ENCODE measurements at regions not wholly inside any gene's neighbourhood (a gene's known extent, or its start where the extent isn't known, plus 50 kb on each side); places are given as distances from the start of the nearest gene placed in this dataset.

GRCh38 chr9:126147186-126147935 lies 179.3 kb upstream of the MVB12B start:
- TF ChIP-seq JUND (IDR thresholded peaks at IDR 0.05; ENCODE audit: low read depth): no peak
- no peak for DNase-seq (ENCODE audit: low read depth in 1 of 2, low spot score in 1 of 2)
- in situ Hi-C loops (cut with HindIII; ENCODE audit: low pct_unique_long_range_greater_than_20kb, low sequenced_read_pairs): no loop called here

- in situ Hi-C loops (cut with HindIII; ENCODE audit: low pct_unique_long_range_greater_than_20kb, low sequenced_read_pairs): no loop called here
- DNase-seq (ENCODE audit: low read depth in 1 of 2, low spot score in 1 of 2): no peak
- no peak for TF ChIP-seq JUND (IDR thresholded peaks at IDR 0.05; ENCODE audit: low read depth)
Observed at GRCh38 chr9:126147936-126148870, 178.4 kb upstream of the MVB12B start.

- no peak for DNase-seq (ENCODE audit: low read depth in 1 of 2, low spot score in 1 of 2)
- TF ChIP-seq JUND (IDR thresholded peaks at IDR 0.05; ENCODE audit: low read depth): no peak
- in situ Hi-C loops (cut with HindIII; ENCODE audit: low pct_unique_long_range_greater_than_20kb, low sequenced_read_pairs): no loop called here
Observed at GRCh38 chr9:126148994-126149393, 177.6 kb upstream of the MVB12B start.

- TF ChIP-seq JUND (IDR thresholded peaks at IDR 0.05; ENCODE audit: low read depth): no peak
- DNase-seq (ENCODE audit: low read depth in 1 of 2, low spot score in 1 of 2): no peak
- in situ Hi-C loops (cut with HindIII; ENCODE audit: low pct_unique_long_range_greater_than_20kb, low sequenced_read_pairs): no loop called here
Observed at GRCh38 chr9:126149661-126150060, 177.0 kb upstream of the MVB12B start.

- in situ Hi-C loops (cut with HindIII; ENCODE audit: low pct_unique_long_range_greater_than_20kb, low sequenced_read_pairs): no loop called here
- DNase-seq (ENCODE audit: low read depth in 1 of 2, low spot score in 1 of 2): no peak
Observed at GRCh38 chr9:126150411-126151030, 176.1 kb upstream of the MVB12B start.

GRCh38 chr9:126151031-126151685 lies 175.5 kb upstream of the MVB12B start:
- no peak for DNase-seq (ENCODE audit: low read depth in 1 of 2, low spot score in 1 of 2)
- TF ChIP-seq JUND (IDR thresholded peaks at IDR 0.05; ENCODE audit: low read depth): no peak
- in situ Hi-C loops (cut with HindIII; ENCODE audit: low pct_unique_long_range_greater_than_20kb, low sequenced_read_pairs): no loop called here

More at GRCh38 chr9:126150411-126151030, 176.1 kb upstream of the MVB12B start:
- no peak for TF ChIP-seq JUND (IDR thresholded peaks at IDR 0.05; ENCODE audit: low read depth)

- DNase-seq (ENCODE audit: low read depth in 1 of 2, low spot score in 1 of 2): peak in 1 of 2 experiments; percentile 30
- in situ Hi-C loops (cut with HindIII; ENCODE audit: low pct_unique_long_range_greater_than_20kb, low sequenced_read_pairs): no loop called here
- no peak for TF ChIP-seq JUND (IDR thresholded peaks at IDR 0.05; ENCODE audit: low read depth)
Observed at GRCh38 chr9:126151686-126152134, 174.9 kb upstream of the MVB12B start.

- in situ Hi-C loops (cut with HindIII; ENCODE audit: low pct_unique_long_range_greater_than_20kb, low sequenced_read_pairs): no loop called here
- TF ChIP-seq JUND (IDR thresholded peaks at IDR 0.05; ENCODE audit: low read depth): no peak
- no peak for DNase-seq (ENCODE audit: low read depth in 1 of 2, low spot score in 1 of 2)
Observed at GRCh38 chr9:126152622-126153362, 173.8 kb upstream of the MVB12B start.

GRCh38 chr9:126153382-126153781 lies 173.2 kb upstream of the MVB12B start:
- TF ChIP-seq JUND (IDR thresholded peaks at IDR 0.05; ENCODE audit: low read depth): no peak
- in situ Hi-C loops (cut with HindIII; ENCODE audit: low pct_unique_long_range_greater_than_20kb, low sequenced_read_pairs): no loop called here
- no peak for DNase-seq (ENCODE audit: low read depth in 1 of 2, low spot score in 1 of 2)

GRCh38 chr9:126154182-126154827 lies 172.3 kb upstream of the MVB12B start:
- DNase-seq (ENCODE audit: low read depth in 1 of 2, low spot score in 1 of 2): no peak
- no peak for TF ChIP-seq JUND (IDR thresholded peaks at IDR 0.05; ENCODE audit: low read depth)
- in situ Hi-C loops (cut with HindIII; ENCODE audit: low pct_unique_long_range_greater_than_20kb, low sequenced_read_pairs): no loop called here

- no peak for DNase-seq (ENCODE audit: low read depth in 1 of 2, low spot score in 1 of 2)
- in situ Hi-C loops (cut with HindIII; ENCODE audit: low pct_unique_long_range_greater_than_20kb, low sequenced_read_pairs): no loop called here
- no peak for TF ChIP-seq JUND (IDR thresholded peaks at IDR 0.05; ENCODE audit: low read depth)
Observed at GRCh38 chr9:126154869-126155268, 171.8 kb upstream of the MVB12B start.

All from T47D (cell line).